ENCODE measurements at regions not wholly inside any gene's neighbourhood (a gene's known extent, or its start where the extent isn't known, plus 50 kb on each side); places are given as distances from the start of the nearest gene placed in this dataset.
A peak's percentile ranks its signal among the peaks of the same experiment; 100 is the strongest.

- 93 to 98% methylated on average over 5 to 7 of the region's 7 CpGs for WGBS, 2 experiments (ENCODE audit: insufficient coverage in 1 of 2, insufficient read length in 1 of 2)
- TF ChIP-seq, protein P1, sequence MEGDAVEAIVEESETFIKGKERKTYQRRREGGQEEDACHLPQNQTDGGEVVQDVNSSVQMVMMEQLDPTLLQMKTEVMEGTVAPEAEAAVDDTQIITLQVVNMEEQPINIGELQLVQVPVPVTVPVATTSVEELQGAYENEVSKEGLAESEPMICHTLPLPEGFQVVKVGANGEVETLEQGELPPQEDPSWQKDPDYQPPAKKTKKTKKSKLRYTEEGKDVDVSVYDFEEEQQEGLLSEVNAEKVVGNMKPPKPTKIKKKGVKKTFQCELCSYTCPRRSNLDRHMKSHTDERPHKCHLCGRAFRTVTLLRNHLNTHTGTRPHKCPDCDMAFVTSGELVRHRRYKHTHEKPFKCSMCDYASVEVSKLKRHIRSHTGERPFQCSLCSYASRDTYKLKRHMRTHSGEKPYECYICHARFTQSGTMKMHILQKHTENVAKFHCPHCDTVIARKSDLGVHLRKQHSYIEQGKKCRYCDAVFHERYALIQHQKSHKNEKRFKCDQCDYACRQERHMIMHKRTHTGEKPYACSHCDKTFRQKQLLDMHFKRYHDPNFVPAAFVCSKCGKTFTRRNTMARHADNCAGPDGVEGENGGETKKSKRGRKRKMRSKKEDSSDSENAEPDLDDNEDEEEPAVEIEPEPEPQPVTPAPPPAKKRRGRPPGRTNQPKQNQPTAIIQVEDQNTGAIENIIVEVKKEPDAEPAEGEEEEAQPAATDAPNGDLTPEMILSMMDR (conservative IDR thresholded peaks at IDR 0.05), result no peak
- Mint-ChIP-seq H3K4me1 (peaks cover 7% of the 10 kb centered on the region), H3K36me3 (ENCODE audit: low read depth) (peaks cover 8% of the 10 kb centered on the region), H3K4me3 (no peak overlapping the region), H3K27ac (no peak overlapping the region), H3K27me3 (ENCODE audit: insufficient read depth) (no peaks in the 10 kb centered on the region), H3K9me3 (peaks cover 47% of the 10 kb centered on the region)
- no peak overlapping the region for H3K27ac ChIP-seq (ENCODE audit: low read depth, low read length)
- H3K27me3 ChIP-seq (ENCODE audit: control insufficient read depth, insufficient read depth, low read length, poor library complexity, severe bottlenecking), result no peaks in the 10 kb centered on the region
- H3K9me3 ChIP-seq (ENCODE audit: control insufficient read depth, low read length), result peaks cover 44% of the 10 kb centered on the region
- DNase-seq, result no peak
- H3K36me3 ChIP-seq (ENCODE audit: control insufficient read depth, insufficient read depth, low read length), result no peaks in the 10 kb centered on the region
- H3K9ac ChIP-seq (ENCODE audit: extremely low read depth, low read length, poor library complexity, severe bottlenecking), result no peak overlapping the region
- no peak overlapping the region for H3K4me3 ChIP-seq (ENCODE audit: low read length)
- peaks cover 2% of the 10 kb centered on the region for H3K4me1 ChIP-seq (ENCODE audit: control insufficient read depth, insufficient read depth, low read length)
Measured at GRCh38 chr2:136206613-136207012, 88.7 kb upstream of the CXCR4 start.

GRCh38 chr2:136205615-136206014 lies 87.7 kb upstream of the CXCR4 start:
- H3K4me3 Mint-ChIP-seq, result no peak overlapping the region
- Histone ChIP-seq H3K9me3 (ENCODE audit: control insufficient read depth, low read length) (peaks cover 54% of the 10 kb centered on the region), H3K27me3 (ENCODE audit: control insufficient read depth, insufficient read depth, low read length, poor library complexity, severe bottlenecking) (no peaks in the 10 kb centered on the region), H3K4me3 (ENCODE audit: low read length) (no peak overlapping the region), H3K36me3 (ENCODE audit: control insufficient read depth, insufficient read depth, low read length) (no peaks in the 10 kb centered on the region), H3K27ac (ENCODE audit: low read depth, low read length) (no peak overlapping the region), H3K4me1 (ENCODE audit: control insufficient read depth, insufficient read depth, low read length) (no peaks in the 10 kb centered on the region), H3K9ac (ENCODE audit: extremely low read depth, low read length, poor library complexity, severe bottlenecking) (no peak overlapping the region)
- H3K27ac Mint-ChIP-seq, result no peak overlapping the region
- peaks cover 8% of the 10 kb centered on the region for H3K36me3 Mint-ChIP-seq (ENCODE audit: low read depth)
- H3K9me3 Mint-ChIP-seq, result peaks cover 52% of the 10 kb centered on the region
- no peaks in the 10 kb centered on the region for H3K27me3 Mint-ChIP-seq (ENCODE audit: insufficient read depth)
- no peak for DNase-seq
- TF ChIP-seq, protein P1 (conservative IDR thresholded peaks at IDR 0.05), result no peak
- peaks cover 2% of the 10 kb centered on the region for H3K4me1 Mint-ChIP-seq
- 91% methylated on average over 3 of the region's 3 CpGs; no CpG with 5 or more reads in 1 of the 2 experiments for WGBS, 2 experiments (ENCODE audit: insufficient coverage in 1 of 2, insufficient read length in 1 of 2)

GRCh38 chr2:136204971-136205370 lies 87.0 kb upstream of the CXCR4 start:
- no peaks in the 10 kb centered on the region for H3K36me3 ChIP-seq (ENCODE audit: control insufficient read depth, insufficient read depth, low read length)
- H3K9me3 ChIP-seq (ENCODE audit: control insufficient read depth, low read length), result peaks cover 48% of the 10 kb centered on the region
- no peaks in the 10 kb centered on the region for H3K27me3 ChIP-seq (ENCODE audit: control insufficient read depth, insufficient read depth, low read length, poor library complexity, severe bottlenecking)
- DNase-seq, result no peak
- no peak overlapping the region for H3K4me3 Mint-ChIP-seq
- H3K27ac Mint-ChIP-seq, result no peak overlapping the region
- 89% methylated on average over 1 of the region's 1 CpG; no CpG with 5 or more reads in 1 of the 2 experiments for WGBS, 2 experiments (ENCODE audit: insufficient coverage in 1 of 2, insufficient read length in 1 of 2)
- peaks cover 47% of the 10 kb centered on the region for H3K9me3 Mint-ChIP-seq
- no peaks in the 10 kb centered on the region for H3K4me1 ChIP-seq (ENCODE audit: control insufficient read depth, insufficient read depth, low read length)
- peak overlapping the region; percentile 35 for H3K4me3 ChIP-seq (ENCODE audit: low read length)
- no peak overlapping the region for H3K27ac ChIP-seq (ENCODE audit: low read depth, low read length)
- H3K9ac ChIP-seq (ENCODE audit: extremely low read depth, low read length, poor library complexity, severe bottlenecking), result no peak overlapping the region
- H3K4me1 Mint-ChIP-seq, result no peaks in the 10 kb centered on the region
- TF ChIP-seq, protein P1 (conservative IDR thresholded peaks at IDR 0.05), result no peak
- H3K27me3 Mint-ChIP-seq (ENCODE audit: insufficient read depth), result no peaks in the 10 kb centered on the region
- peaks cover 8% of the 10 kb centered on the region for H3K36me3 Mint-ChIP-seq (ENCODE audit: low read depth)
